Mesendoderm (in vitro differentiated cells): ENCODE measurements at regions not wholly inside any gene's neighbourhood (a gene's known extent, or its start where the extent isn't known, plus 50 kb on each side); places are given as distances from the start of the nearest gene placed in this dataset.

ENCODE experiments used
- DNase-seq: peaks from one replicate; pipeline ENCODE4 v3.0.0; 2013
- H2AK5ac ChIP-seq: 2 replicates; pipeline ENCODE4 v1.6.1; 2013; ENCODE audit warnings: low read length, inconsistent platforms
- H2BK120ac ChIP-seq: 2 replicates; pipeline ENCODE4 v1.6.1; 2013; ENCODE audit warnings: low read depth, mild to moderate bottlenecking, low read length, moderate library complexity, mixed read lengths
- H2BK15ac ChIP-seq: replicated peaks from 2 replicates; pipeline ENCODE4 v1.6.1; 2013; ENCODE audit warnings: low read depth, mild to moderate bottlenecking, moderate library complexity
- H2BK5ac ChIP-seq: 2 replicates; pipeline ENCODE4 v1.6.1; 2013; ENCODE audit warnings: low read length, inconsistent platforms
- H3K18ac ChIP-seq: 2 replicates; pipeline ENCODE4 v1.6.1; 2013; ENCODE audit warnings: mild to moderate bottlenecking, low read length, mixed read lengths
- H3K23ac ChIP-seq: one replicate; pipeline ENCODE4 v1.6.1; 2013; ENCODE audit warnings: low read length
- H3K27ac ChIP-seq: 2 replicates; pipeline ENCODE4 v1.5.1; 2013; ENCODE audit warnings: low read depth, mild to moderate bottlenecking, inconsistent platforms, low read length, moderate library complexity
- H3K27me3 ChIP-seq: 2 replicates; pipeline ENCODE4 v1.6.1; 2013; ENCODE audit warnings: low read length, control low read depth, mild to moderate bottlenecking, inconsistent platforms; ENCODE audit not compliant: insufficient read depth, poor library complexity
- H3K36me3 ChIP-seq: 2 replicates; pipeline ENCODE4 v1.6.1; 2013; ENCODE audit warnings: low read length, inconsistent platforms; ENCODE audit not compliant: control insufficient read depth, insufficient read depth
- H3K4ac ChIP-seq: one replicate; pipeline ENCODE4 v1.6.1; 2013; ENCODE audit warnings: low read depth, mild to moderate bottlenecking, low read length, moderate library complexity
- H3K4me1 ChIP-seq: 2 replicates; pipeline ENCODE4 v1.6.1; 2013; ENCODE audit warnings: low read depth, low read length, inconsistent platforms; ENCODE audit not compliant: control insufficient read depth
- H3K4me2 ChIP-seq: 2 replicates; pipeline ENCODE4 v1.6.1; 2013; ENCODE audit warnings: low read length
- H3K4me3 ChIP-seq: 2 replicates; pipeline ENCODE4 v1.5.1; 2013; ENCODE audit warnings: mild to moderate bottlenecking, low read length
- H3K56ac ChIP-seq: one replicate; pipeline ENCODE4 v1.6.1; 2013; ENCODE audit warnings: low read length
- H3K79me1 ChIP-seq: 2 replicates; pipeline ENCODE4 v1.6.1; 2013; ENCODE audit warnings: low read length, inconsistent platforms
- H3K79me2 ChIP-seq: 2 replicates; pipeline ENCODE4 v1.6.1; 2013; ENCODE audit warnings: mild to moderate bottlenecking, low read length; ENCODE audit not compliant: control insufficient read depth, insufficient read depth
- H3K9ac ChIP-seq: 2 replicates; pipeline ENCODE4 v1.6.1; 2013; ENCODE audit warnings: low read length, inconsistent platforms
- H4K5ac ChIP-seq: one replicate; pipeline ENCODE4 v1.6.1; 2013; ENCODE audit warnings: low read length
- H4K8ac ChIP-seq: one replicate; pipeline ENCODE4 v1.6.1; 2013; ENCODE audit warnings: low read depth, mild to moderate bottlenecking, control low read depth, low read length, moderate library complexity
- WGBS: extraction: QIAGEN DNeasy Blood & Tissue Kit; methylation state at CpG from one replicate; pipeline ENCODE4 v1.1.7; 2013; ENCODE audit warnings: low lambda C conversion rate, missing lambda C conversion rate; ENCODE audit not compliant: insufficient coverage; ENCODE audit errors: extremely low coverage; 5-methylcytosine and 5-hydroxymethylcytosine counted together

- Histone ChIP-seq H2BK15ac (no peak overlapping the region), H3K4me3 (no peak overlapping the region), H3K36me3 (no peaks in the 10 kb centered on the region), H3K79me1 (no peaks in the 10 kb centered on the region), H2AK5ac (no peak overlapping the region), H3K4me2 (no peak overlapping the region), H2BK120ac (no peak overlapping the region), H3K79me2 (no peaks in the 10 kb centered on the region), H3K23ac (no peak overlapping the region), H3K56ac (no peak overlapping the region), H3K4me1 (no peaks in the 10 kb centered on the region), H3K18ac (no peak overlapping the region), H3K27ac (no peak overlapping the region), H3K27me3 (no peaks in the 10 kb centered on the region), H4K8ac (no peak overlapping the region), H4K5ac (no peak overlapping the region), H3K4ac (no peak overlapping the region), H3K9ac (no peak overlapping the region), H2BK5ac (no peak overlapping the region)
- DNase-seq = no peak
- no CpG with 5 or more reads among the region's 7 CpGs for WGBS
Measured at GRCh38 chr20:39646874-39647413, 684.8 kb downstream of the DHX35 start.

- H3K27ac ChIP-seq = no peak overlapping the region
- H3K79me2 ChIP-seq = no peaks in the 10 kb centered on the region
- no peak overlapping the region for H3K4me3 ChIP-seq
- H3K79me1 ChIP-seq = no peaks in the 10 kb centered on the region
- H3K18ac ChIP-seq = no peak overlapping the region
- no peak overlapping the region for H2BK15ac ChIP-seq
- DNase-seq = no peak
- H3K56ac ChIP-seq = no peak overlapping the region
- H4K8ac ChIP-seq = no peak overlapping the region
- H3K4me2 ChIP-seq = no peak overlapping the region
- no peak overlapping the region for H3K23ac ChIP-seq
- no peak overlapping the region for H2AK5ac ChIP-seq
- no peak overlapping the region for H4K5ac ChIP-seq
- WGBS = no CpG with 5 or more reads among the region's 3 CpGs
- H3K36me3 ChIP-seq = no peaks in the 10 kb centered on the region
- H3K4me1 ChIP-seq = no peaks in the 10 kb centered on the region
- no peaks in the 10 kb centered on the region for H3K27me3 ChIP-seq
- H3K9ac ChIP-seq = no peak overlapping the region
- H2BK120ac ChIP-seq = no peak overlapping the region
- no peak overlapping the region for H2BK5ac ChIP-seq
- H3K4ac ChIP-seq = no peak overlapping the region
Measured at GRCh38 chr20:39645131-39645530, 683.0 kb downstream of the DHX35 start.

- no peak overlapping the region for H3K23ac ChIP-seq
- H3K4me1 ChIP-seq = no peaks in the 10 kb centered on the region
- no peak for DNase-seq
- H3K56ac ChIP-seq = no peak overlapping the region
- no peak overlapping the region for H4K8ac ChIP-seq
- H3K27me3 ChIP-seq = no peaks in the 10 kb centered on the region
- H2BK15ac ChIP-seq = no peak overlapping the region
- no peak overlapping the region for H2AK5ac ChIP-seq
- no peak overlapping the region for H3K27ac ChIP-seq
- H3K9ac ChIP-seq = no peak overlapping the region
- no peak overlapping the region for H4K5ac ChIP-seq
- no peak overlapping the region for H3K18ac ChIP-seq
- no peak overlapping the region for H2BK5ac ChIP-seq
- H3K4ac ChIP-seq = no peak overlapping the region
- H3K79me1 ChIP-seq = no peaks in the 10 kb centered on the region
- H3K36me3 ChIP-seq = no peaks in the 10 kb centered on the region
- no peaks in the 10 kb centered on the region for H3K79me2 ChIP-seq
- no peak overlapping the region for H3K4me2 ChIP-seq
- WGBS = no CpG with 5 or more reads among the region's 1 CpG
- H2BK120ac ChIP-seq = no peak overlapping the region
- H3K4me3 ChIP-seq = no peak overlapping the region
Measured at GRCh38 chr20:39643292-39643691, 681.1 kb downstream of the DHX35 start.

DNA sequence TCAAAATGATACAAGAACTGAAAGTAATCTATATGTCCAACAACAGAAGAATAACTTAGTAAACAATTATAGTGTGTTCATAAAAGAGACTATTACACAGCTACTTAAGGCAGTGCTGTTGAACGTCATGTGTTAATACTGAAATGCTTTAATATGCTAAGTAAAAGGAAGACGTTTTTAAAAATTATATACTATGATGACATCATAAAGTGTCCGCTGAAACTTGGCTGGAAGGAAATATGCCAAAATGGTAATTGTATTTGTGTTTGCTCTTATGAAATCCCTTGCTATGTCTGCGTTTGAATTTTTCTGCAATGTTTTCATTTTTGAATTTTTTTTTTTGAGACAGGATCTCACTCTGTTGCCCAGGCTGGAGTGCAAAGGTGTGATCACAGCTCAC lies 679.3 kb downstream of the DHX35 start:
- Histone ChIP-seq H2BK15ac (no peak overlapping the region), H3K56ac (no peak overlapping the region), H4K8ac (no peak overlapping the region), H3K36me3 (no peaks in the 10 kb centered on the region), H3K79me1 (no peaks in the 10 kb centered on the region), H4K5ac (no peak overlapping the region), H3K27me3 (no peaks in the 10 kb centered on the region), H3K18ac (no peak overlapping the region), H2BK5ac (no peak overlapping the region), H3K23ac (no peak overlapping the region), H3K27ac (no peak overlapping the region), H3K4me1 (no peaks in the 10 kb centered on the region), H3K9ac (no peak overlapping the region), H3K4me2 (no peak overlapping the region), H3K4me3 (no peak overlapping the region), H3K79me2 (no peaks in the 10 kb centered on the region), H2AK5ac (no peak overlapping the region), H2BK120ac (no peak overlapping the region), H3K4ac (no peak overlapping the region)
- DNase-seq = no peak
- 100% methylated on average over 1 of the region's 4 CpGs for WGBS

- Histone ChIP-seq H3K79me2 (no peaks in the 10 kb centered on the region), H2BK15ac (no peak overlapping the region), H3K4me1 (no peaks in the 10 kb centered on the region), H3K4me2 (no peak overlapping the region), H3K9ac (no peak overlapping the region), H3K56ac (no peak overlapping the region), H3K79me1 (no peaks in the 10 kb centered on the region), H3K36me3 (no peaks in the 10 kb centered on the region), H4K5ac (no peak overlapping the region), H3K4ac (no peak overlapping the region), H3K18ac (no peak overlapping the region), H2BK120ac (no peak overlapping the region), H3K4me3 (no peak overlapping the region), H3K27ac (no peak overlapping the region), H3K27me3 (no peaks in the 10 kb centered on the region), H3K23ac (no peak overlapping the region), H4K8ac (no peak overlapping the region), H2AK5ac (no peak overlapping the region), H2BK5ac (no peak overlapping the region)
- no peak for DNase-seq
- WGBS = no CpG with 5 or more reads among the region's 8 CpGs
Measured at GRCh38 chr20:39640147-39640546, 678.0 kb downstream of the DHX35 start.

- no peaks in the 10 kb centered on the region for H3K4me1 ChIP-seq
- H3K79me1 ChIP-seq = no peaks in the 10 kb centered on the region
- H2BK5ac ChIP-seq = no peak overlapping the region
- H3K27me3 ChIP-seq = no peaks in the 10 kb centered on the region
- H2BK15ac ChIP-seq = no peak overlapping the region
- no peak overlapping the region for H2AK5ac ChIP-seq
- no peak overlapping the region for H4K5ac ChIP-seq
- no peak overlapping the region for H3K4ac ChIP-seq
- H3K27ac ChIP-seq = no peak overlapping the region
- H4K8ac ChIP-seq = no peak overlapping the region
- DNase-seq = no peak
- no peaks in the 10 kb centered on the region for H3K36me3 ChIP-seq
- H2BK120ac ChIP-seq = no peak overlapping the region
- no peak overlapping the region for H3K23ac ChIP-seq
- no peaks in the 10 kb centered on the region for H3K79me2 ChIP-seq
- H3K4me3 ChIP-seq = no peak overlapping the region
- no peak overlapping the region for H3K56ac ChIP-seq
- no peak overlapping the region for H3K18ac ChIP-seq
- no peak overlapping the region for H3K4me2 ChIP-seq
- no peak overlapping the region for H3K9ac ChIP-seq
- WGBS = no CpG with 5 or more reads among the region's 2 CpGs
Measured at GRCh38 chr20:39638731-39639130, 676.6 kb downstream of the DHX35 start.
